ENCODE measurements at regions not wholly inside any gene's neighbourhood (a gene's known extent, or its start where the extent isn't known, plus 50 kb on each side); places are given as distances from the start of the nearest gene placed in this dataset.

GRCh38 chr18:45201489-45201888 is 413.8 kb upstream of the SLC14A2 start:
- H3K9me3 ChIP-seq (ENCODE audit: low read depth, low read length, poor library complexity, severe bottlenecking) = peaks cover 4% of the 10 kb centered on the region
- TF ChIP-seq CTCF (conservative IDR thresholded peaks at IDR 0.05; ENCODE audit: low read depth, low read length) (no peak), EZH2 (IDR thresholded peaks at IDR 0.05; ENCODE audit: borderline replicate concordance, low read depth, low read length, poor library complexity, severe bottlenecking) (no peak)
- H3K4me3 ChIP-seq (ENCODE audit: low read depth, low read length, poor library complexity, severe bottlenecking) = no peak overlapping the region
- BruUV-seq (replicated peaks) = no TSS peak
- H3K27ac ChIP-seq (ENCODE audit: low read depth, low read length, poor library complexity, severe bottlenecking) = no peak overlapping the region
- intact Hi-C loops (cut with micrococcal nuclease; ENCODE audit: unreplicated experiment) = no loop called here
- no peaks in the 10 kb centered on the region for H3K27me3 ChIP-seq (replicated peaks; ENCODE audit: insufficient read depth, low read depth, low read length, poor library complexity)
- ChIA-PET CTCF (no interaction called here), POLR2A (ENCODE audit: low non-redundant PET) (no interaction called here)
- H3K36me3 ChIP-seq (ENCODE audit: insufficient read depth, low read length, poor library complexity, severe bottlenecking) = no peaks in the 10 kb centered on the region
- peaks cover 9% of the 10 kb centered on the region for H3K4me1 ChIP-seq (ENCODE audit: insufficient read depth, low read length, poor library complexity, severe bottlenecking)
- DNase-seq (ENCODE audit: low spot score) = no peak

GRCh38 chr18:45202061-45202460 is 413.2 kb upstream of the SLC14A2 start:
- Histone ChIP-seq H3K9me3 (ENCODE audit: low read depth, low read length, poor library complexity, severe bottlenecking) (peaks cover 4% of the 10 kb centered on the region), H3K36me3 (ENCODE audit: insufficient read depth, low read length, poor library complexity, severe bottlenecking) (no peaks in the 10 kb centered on the region), H3K27ac (ENCODE audit: low read depth, low read length, poor library complexity, severe bottlenecking) (no peak overlapping the region), H3K27me3 (replicated peaks; ENCODE audit: insufficient read depth, low read depth, low read length, poor library complexity) (no peaks in the 10 kb centered on the region), H3K4me1 (ENCODE audit: insufficient read depth, low read length, poor library complexity, severe bottlenecking) (peaks cover 9% of the 10 kb centered on the region), H3K4me3 (ENCODE audit: low read depth, low read length, poor library complexity, severe bottlenecking) (no peak overlapping the region)
- POLR2A ChIA-PET (ENCODE audit: low non-redundant PET) = no interaction called here
- DNase-seq (ENCODE audit: low spot score) = no peak
- CTCF ChIA-PET = no interaction called here
- intact Hi-C loops (cut with micrococcal nuclease; ENCODE audit: unreplicated experiment) = no loop called here
- TF ChIP-seq EZH2 (IDR thresholded peaks at IDR 0.05; ENCODE audit: borderline replicate concordance, low read depth, low read length, poor library complexity, severe bottlenecking) (no peak), CTCF (conservative IDR thresholded peaks at IDR 0.05; ENCODE audit: low read depth, low read length) (no peak)
- no TSS peak for BruUV-seq (replicated peaks)

- POLR2A ChIA-PET (ENCODE audit: low non-redundant PET) = no interaction called here
- Histone ChIP-seq H3K9me3 (ENCODE audit: low read depth, low read length, poor library complexity, severe bottlenecking) (peaks cover 4% of the 10 kb centered on the region), H3K4me3 (ENCODE audit: low read depth, low read length, poor library complexity, severe bottlenecking) (no peak overlapping the region), H3K4me1 (ENCODE audit: insufficient read depth, low read length, poor library complexity, severe bottlenecking) (no peaks in the 10 kb centered on the region), H3K27ac (ENCODE audit: low read depth, low read length, poor library complexity, severe bottlenecking) (no peak overlapping the region), H3K36me3 (ENCODE audit: insufficient read depth, low read length, poor library complexity, severe bottlenecking) (no peaks in the 10 kb centered on the region), H3K27me3 (replicated peaks; ENCODE audit: insufficient read depth, low read depth, low read length, poor library complexity) (no peaks in the 10 kb centered on the region)
- no peak for DNase-seq (ENCODE audit: low spot score)
- intact Hi-C loops (cut with micrococcal nuclease; ENCODE audit: unreplicated experiment) = no loop called here
- CTCF ChIA-PET = interaction anchor here (1.2 kb wide), 1 partner anchor 9 kb away, joined by 3 read pairs; no protein-coding TSS in a partner anchor
- TF ChIP-seq EZH2 (IDR thresholded peaks at IDR 0.05; ENCODE audit: borderline replicate concordance, low read depth, low read length, poor library complexity, severe bottlenecking) (no peak), CTCF (conservative IDR thresholded peaks at IDR 0.05; ENCODE audit: low read depth, low read length) (no peak)
- no TSS peak for BruUV-seq (replicated peaks)
Measured at GRCh38 chr18:45203677-45204076, 411.6 kb upstream of the SLC14A2 start.

All from A673 (cell line).